ENCODE measurements at regions not wholly inside any gene's neighbourhood (a gene's known extent, or its start where the extent isn't known, plus 50 kb on each side); places are given as distances from the start of the nearest gene placed in this dataset.

- H3K27me3 Mint-ChIP-seq (ENCODE audit: low read depth, poor library complexity): no peaks in the 10 kb centered on the region
- H3K36me3 Mint-ChIP-seq (ENCODE audit: low read depth): peaks cover 16% of the 10 kb centered on the region
- no peak overlapping the region for H3K4me3 Mint-ChIP-seq
- no peak for DNase-seq
- peaks cover 17% of the 10 kb centered on the region for H3K9me3 Mint-ChIP-seq
- H3K4me1 Mint-ChIP-seq: peaks cover 24% of the 10 kb centered on the region
- no peak overlapping the region for H3K27ac Mint-ChIP-seq
- no peak for TF ChIP-seq CTCF (IDR thresholded peaks at IDR 0.05)
Measured at GRCh38 chr4:128513664-128514484, 226.3 kb upstream of the PGRMC2 start.

GRCh38 chr4:128512767-128513322 lies 225.2 kb upstream of the PGRMC2 start:
- Mint-ChIP-seq H3K4me3 (no peak overlapping the region), H3K27me3 (ENCODE audit: low read depth, poor library complexity) (no peaks in the 10 kb centered on the region), H3K9me3 (peaks cover 17% of the 10 kb centered on the region), H3K4me1 (peaks cover 17% of the 10 kb centered on the region), H3K27ac (no peak overlapping the region), H3K36me3 (ENCODE audit: low read depth) (peaks cover 16% of the 10 kb centered on the region)
- no peak for TF ChIP-seq CTCF (IDR thresholded peaks at IDR 0.05)
- DNase-seq: no peak

- TF ChIP-seq CTCF (IDR thresholded peaks at IDR 0.05): no peak
- H3K27me3 Mint-ChIP-seq (ENCODE audit: low read depth, poor library complexity): no peaks in the 10 kb centered on the region
- H3K36me3 Mint-ChIP-seq (ENCODE audit: low read depth): peaks cover 16% of the 10 kb centered on the region
- H3K4me1 Mint-ChIP-seq: peaks cover 10% of the 10 kb centered on the region
- peaks cover 17% of the 10 kb centered on the region for H3K9me3 Mint-ChIP-seq
- no peak overlapping the region for H3K4me3 Mint-ChIP-seq
- H3K27ac Mint-ChIP-seq: no peak overlapping the region
- no peak for DNase-seq
Measured at GRCh38 chr4:128512161-128512560, 224.5 kb upstream of the PGRMC2 start.

GRCh38 chr4:128510850-128511249 lies 223.2 kb upstream of the PGRMC2 start:
- TF ChIP-seq CTCF (IDR thresholded peaks at IDR 0.05): no peak
- Mint-ChIP-seq H3K4me1 (peaks cover under 1% of the 10 kb centered on the region), H3K4me3 (no peak overlapping the region), H3K9me3 (peaks cover 20% of the 10 kb centered on the region), H3K27me3 (ENCODE audit: low read depth, poor library complexity) (peaks cover 2% of the 10 kb centered on the region), H3K36me3 (ENCODE audit: low read depth) (peaks cover 18% of the 10 kb centered on the region), H3K27ac (no peak overlapping the region)
- no peak for DNase-seq

GRCh38 chr4:128502818-128503527 lies 215.4 kb upstream of the PGRMC2 start:
- Mint-ChIP-seq H3K27ac (no peak overlapping the region), H3K4me1 (no peaks in the 10 kb centered on the region), H3K36me3 (ENCODE audit: low read depth) (peaks cover 38% of the 10 kb centered on the region), H3K9me3 (peaks cover 82% of the 10 kb centered on the region), H3K4me3 (no peak overlapping the region), H3K27me3 (ENCODE audit: low read depth, poor library complexity) (peaks cover 5% of the 10 kb centered on the region)
- no peak for TF ChIP-seq CTCF (IDR thresholded peaks at IDR 0.05)
- DNase-seq: no peak

Measured in nephron progenitor cell (in vitro differentiated cells).